Osteoblast (primary cell): ENCODE measurements at regions not wholly inside any gene's neighbourhood (a gene's known extent, or its start where the extent isn't known, plus 50 kb on each side); places are given as distances from the start of the nearest gene placed in this dataset.

ENCODE experiments used
- DNase-seq: peaks from one replicate; pipeline ENCODE4 v3.0.0; 2011; ENCODE audit warnings: low spot score, mixed read lengths; ENCODE audit not compliant: insufficient read length; ENCODE audit errors: missing footprints
- H2AFZ ChIP-seq: 2 replicates; pipeline ENCODE4 v1.6.0; 2011; ENCODE audit warnings: mild to moderate bottlenecking, low read length
- H3K27ac ChIP-seq: 2 replicates; pipeline ENCODE4 v1.5.1; 2011; ENCODE audit warnings: mild to moderate bottlenecking, low read depth, low read length, moderate library complexity
- H3K27me3 ChIP-seq: 2 replicates; pipeline ENCODE4 v1.6.0; 2012; ENCODE audit warnings: mild to moderate bottlenecking, control low read depth, inconsistent platforms, low read length, moderate library complexity; ENCODE audit not compliant: insufficient read depth
- H3K36me3 ChIP-seq: 2 replicates; pipeline ENCODE4 v1.5.1; 2011; ENCODE audit warnings: mild to moderate bottlenecking, low read length, control low read depth, moderate library complexity; ENCODE audit not compliant: insufficient read depth
- H3K4me1 ChIP-seq: 2 replicates; pipeline ENCODE4 v1.5.1; 2011; ENCODE audit warnings: mild to moderate bottlenecking, low read length, control low read depth, moderate library complexity; ENCODE audit not compliant: insufficient read depth
- H3K4me2 ChIP-seq: 2 replicates; pipeline ENCODE4 v1.6.0; 2011; ENCODE audit warnings: mild to moderate bottlenecking, low read length; ENCODE audit not compliant: insufficient read depth
- H3K4me3 ChIP-seq: fragments of 200-600 bp; sonication (generic); 3 replicates; pipeline ENCODE4 v1.5.1; 2012; ENCODE audit warnings: mild to moderate bottlenecking, low read length, inconsistent platforms; ENCODE audit not compliant: insufficient read depth
- H3K79me2 ChIP-seq: 2 replicates; pipeline ENCODE4 v1.6.0; 2012; ENCODE audit warnings: mild to moderate bottlenecking, low read length, control low read depth, inconsistent platforms; ENCODE audit not compliant: insufficient read depth
- H3K9me3 ChIP-seq: 2 replicates; pipeline ENCODE4 v1.5.1; 2011; ENCODE audit warnings: low read depth, low read length, control low read depth
- H4K20me1 ChIP-seq: 2 replicates; pipeline ENCODE4 v1.6.0; 2012; ENCODE audit warnings: mild to moderate bottlenecking, low read length, control low read depth; ENCODE audit not compliant: insufficient read depth
- TF ChIP-seq, protein P1 (sequence below): IDR thresholded peaks from 2 replicates; pipeline ENCODE4 v1.5.1; 2011; ENCODE audit warnings: mild to moderate bottlenecking, low read depth, low read length, moderate library complexity; ENCODE audit errors: extremely low read depth

DNA sequence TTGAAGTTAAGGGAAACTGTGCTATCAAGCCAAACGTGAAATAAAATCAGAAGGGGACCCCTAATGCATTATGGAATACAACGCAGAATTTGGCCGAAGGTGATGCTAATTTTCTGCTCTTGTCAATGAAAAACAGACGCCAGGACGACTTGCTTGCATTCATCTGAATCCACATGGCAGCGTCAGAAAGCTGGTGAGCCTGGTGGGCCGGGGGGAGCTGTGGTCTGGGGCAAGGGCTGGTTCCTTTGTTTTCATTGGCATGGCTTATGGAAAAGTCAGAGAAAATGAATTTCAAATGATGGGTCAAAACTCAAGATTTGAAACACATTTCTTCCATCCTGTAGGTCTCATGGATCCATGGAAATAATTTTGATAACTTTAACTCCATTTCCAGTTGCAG, 86.4 kb upstream of the RUNX1 start:
- no peaks in the 10 kb centered on the region for H3K36me3 ChIP-seq
- no peak overlapping the region for H3K27ac ChIP-seq
- TF ChIP-seq, protein P1, sequence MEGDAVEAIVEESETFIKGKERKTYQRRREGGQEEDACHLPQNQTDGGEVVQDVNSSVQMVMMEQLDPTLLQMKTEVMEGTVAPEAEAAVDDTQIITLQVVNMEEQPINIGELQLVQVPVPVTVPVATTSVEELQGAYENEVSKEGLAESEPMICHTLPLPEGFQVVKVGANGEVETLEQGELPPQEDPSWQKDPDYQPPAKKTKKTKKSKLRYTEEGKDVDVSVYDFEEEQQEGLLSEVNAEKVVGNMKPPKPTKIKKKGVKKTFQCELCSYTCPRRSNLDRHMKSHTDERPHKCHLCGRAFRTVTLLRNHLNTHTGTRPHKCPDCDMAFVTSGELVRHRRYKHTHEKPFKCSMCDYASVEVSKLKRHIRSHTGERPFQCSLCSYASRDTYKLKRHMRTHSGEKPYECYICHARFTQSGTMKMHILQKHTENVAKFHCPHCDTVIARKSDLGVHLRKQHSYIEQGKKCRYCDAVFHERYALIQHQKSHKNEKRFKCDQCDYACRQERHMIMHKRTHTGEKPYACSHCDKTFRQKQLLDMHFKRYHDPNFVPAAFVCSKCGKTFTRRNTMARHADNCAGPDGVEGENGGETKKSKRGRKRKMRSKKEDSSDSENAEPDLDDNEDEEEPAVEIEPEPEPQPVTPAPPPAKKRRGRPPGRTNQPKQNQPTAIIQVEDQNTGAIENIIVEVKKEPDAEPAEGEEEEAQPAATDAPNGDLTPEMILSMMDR = no peak
- H2AFZ ChIP-seq = no peak overlapping the region
- no peaks in the 10 kb centered on the region for H3K27me3 ChIP-seq
- DNase-seq = no peak
- no peak overlapping the region for H3K4me3 ChIP-seq
- H3K9me3 ChIP-seq = no peaks in the 10 kb centered on the region
- no peaks in the 10 kb centered on the region for H3K79me2 ChIP-seq
- H3K4me1 ChIP-seq = peaks cover 25% of the 10 kb centered on the region
- H3K4me2 ChIP-seq = no peak overlapping the region
- no peaks in the 10 kb centered on the region for H4K20me1 ChIP-seq

DNA sequence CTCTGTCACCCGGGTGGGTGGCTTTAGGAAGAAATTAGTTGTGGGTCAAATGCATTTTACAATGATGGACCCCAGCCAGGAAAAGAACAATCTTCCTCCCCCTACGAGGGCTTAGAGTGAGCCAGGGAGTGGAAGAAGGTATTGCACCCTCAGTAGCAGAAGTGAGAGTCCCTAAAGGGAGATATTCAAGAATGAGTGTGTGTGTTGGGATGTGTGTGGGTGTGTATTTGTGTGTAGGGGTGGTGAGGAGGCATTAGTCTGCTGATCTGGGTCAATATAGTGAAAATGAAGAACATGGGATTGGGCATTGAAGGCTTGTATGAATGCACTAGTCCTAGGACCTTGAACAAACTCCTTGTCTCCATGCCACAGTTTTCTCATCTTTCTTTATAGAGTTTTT, 85.2 kb upstream of the RUNX1 start:
- DNase-seq = no peak
- TF ChIP-seq, protein P1 = no peak

GRCh38 chr21:35128536-35128935, 79.4 kb upstream of the RUNX1 start:
- TF ChIP-seq, protein P1 = no peak
- no peak for DNase-seq
- no peak overlapping the region for H3K4me3 ChIP-seq
- H3K36me3 ChIP-seq = no peaks in the 10 kb centered on the region
- H3K79me2 ChIP-seq = no peaks in the 10 kb centered on the region
- H3K4me1 ChIP-seq = no peaks in the 10 kb centered on the region
- no peak overlapping the region for H3K4me2 ChIP-seq
- H3K27ac ChIP-seq = no peak overlapping the region
- H3K27me3 ChIP-seq = no peaks in the 10 kb centered on the region
- no peaks in the 10 kb centered on the region for H3K9me3 ChIP-seq
- H2AFZ ChIP-seq = no peak overlapping the region
- H4K20me1 ChIP-seq = no peaks in the 10 kb centered on the region

More for the DNA sequence above, 85.2 kb upstream of the RUNX1 start:
- no peak overlapping the region for H3K4me2 ChIP-seq
- no peak overlapping the region for H2AFZ ChIP-seq
- no peak overlapping the region for H3K4me3 ChIP-seq
- H3K79me2 ChIP-seq = no peaks in the 10 kb centered on the region
- peaks cover 25% of the 10 kb centered on the region for H3K4me1 ChIP-seq
- no peaks in the 10 kb centered on the region for H3K27me3 ChIP-seq
- no peaks in the 10 kb centered on the region for H3K36me3 ChIP-seq
- H4K20me1 ChIP-seq = no peaks in the 10 kb centered on the region
- no peaks in the 10 kb centered on the region for H3K9me3 ChIP-seq
- H3K27ac ChIP-seq = no peak overlapping the region

GRCh38 chr21:35127851-35128250, 78.7 kb upstream of the RUNX1 start:
- Histone ChIP-seq H3K27ac (no peak overlapping the region), H3K4me2 (no peak overlapping the region), H4K20me1 (no peaks in the 10 kb centered on the region), H3K9me3 (no peaks in the 10 kb centered on the region), H3K79me2 (no peaks in the 10 kb centered on the region), H3K36me3 (no peaks in the 10 kb centered on the region), H3K27me3 (no peaks in the 10 kb centered on the region), H3K4me3 (no peak overlapping the region), H2AFZ (no peak overlapping the region), H3K4me1 (no peaks in the 10 kb centered on the region)
- DNase-seq = no peak
- TF ChIP-seq, protein P1 = no peak
